Activated naive CD4-positive, alpha-beta T cell treated with anti-CD3 and anti-CD28 coated beads, Interleukin-2, amount 50 U/mL, for 16 hours (primary cell): ENCODE measurements at regions not wholly inside any gene's neighbourhood (a gene's known extent, or its start where the extent isn't known, plus 50 kb on each side); places are given as distances from the start of the nearest gene placed in this dataset.
"Not testable (repeated sequence)": the region's sequence is repeated elsewhere in the genome, so short reads cannot be mapped to it uniquely, and the experiment has no call there.

Experiments used
- DNase-seq: peaks from one replicate; pipeline ENCODE4 v3.0.0-alpha.2; 2020

DNA sequence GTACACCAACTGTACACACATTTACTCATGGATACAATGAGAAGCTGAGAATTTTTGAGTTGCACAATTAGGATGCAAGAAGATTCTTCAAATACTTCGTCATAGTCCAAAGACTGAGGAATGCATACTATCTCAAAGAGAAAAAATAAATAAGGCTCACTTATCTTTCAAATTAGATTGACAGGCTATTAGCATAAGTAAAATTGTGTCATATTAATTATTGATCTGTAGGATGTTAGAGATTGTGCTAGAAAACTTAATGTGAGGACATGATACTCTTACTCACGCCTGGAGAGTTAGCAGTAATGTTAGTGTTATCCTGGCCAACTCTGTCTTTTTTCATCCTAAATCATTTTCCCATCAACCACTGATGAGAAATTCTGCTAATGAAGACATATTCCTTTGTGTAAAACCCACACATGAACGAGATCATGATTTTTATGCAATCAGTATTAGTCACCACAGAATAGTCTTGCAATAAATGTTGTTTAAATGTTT lies 659.0 kb downstream of the LTN1 start:
- DNase-seq = no peak

DNA sequence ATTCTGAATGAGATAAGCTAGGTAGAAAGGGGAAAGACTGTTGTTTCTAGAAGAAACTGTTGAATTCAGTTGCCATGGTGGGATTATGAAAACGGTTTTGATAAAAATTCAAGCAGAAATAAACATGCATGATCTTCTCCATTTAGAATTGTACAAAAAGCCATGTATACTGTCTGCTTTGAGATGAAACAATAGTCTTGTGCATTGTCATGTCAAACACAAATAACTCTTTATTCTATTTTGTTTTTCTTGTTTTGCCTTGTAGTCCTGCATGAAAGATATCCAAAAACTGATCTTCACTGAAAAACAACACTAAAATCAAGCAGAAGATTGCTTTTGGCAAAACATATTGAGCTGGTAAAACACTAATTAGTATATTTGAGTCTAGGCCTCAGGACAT lies 659.9 kb downstream of the LTN1 start:
- DNase-seq = no peak

DNA sequence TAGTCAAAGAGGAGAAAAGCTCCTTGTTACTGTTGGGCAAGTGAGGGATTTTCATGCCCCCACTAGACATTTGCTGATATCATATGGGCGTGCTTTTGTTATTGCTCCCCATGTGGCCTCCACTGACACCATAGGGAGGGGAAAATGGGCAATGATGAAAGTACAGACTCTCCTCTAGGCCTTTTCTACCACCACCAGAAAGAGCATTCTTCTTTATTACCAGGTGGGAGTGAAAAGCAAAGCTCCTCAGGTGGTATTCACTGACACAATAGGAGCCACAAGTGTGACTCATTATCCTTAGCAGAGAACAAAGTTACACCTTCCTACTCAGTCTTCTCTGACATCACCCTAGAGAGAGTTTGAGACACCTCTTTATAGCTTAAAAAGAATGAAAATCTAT lies 667.1 kb downstream of the LTN1 start:
- no peak for DNase-seq

DNA sequence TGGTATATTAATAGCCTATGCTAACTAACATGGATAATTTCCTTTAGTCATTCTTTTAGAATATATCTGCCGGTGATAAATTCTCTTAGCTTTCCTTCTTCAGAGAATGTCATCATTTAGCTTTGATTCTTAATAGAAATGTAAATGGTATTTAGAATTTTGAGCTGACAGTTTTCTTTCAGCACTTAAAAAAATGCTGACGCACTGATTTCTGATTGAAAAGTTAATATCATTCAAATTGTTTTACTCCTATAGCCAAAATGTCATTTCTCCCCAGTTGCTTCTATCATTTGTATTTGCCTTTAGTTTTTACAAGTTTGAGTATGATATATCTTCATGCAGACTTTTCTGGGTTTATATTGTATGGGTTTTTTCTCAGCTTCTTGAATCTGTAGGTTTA lies 668.0 kb downstream of the LTN1 start:
- no peak for DNase-seq

DNA sequence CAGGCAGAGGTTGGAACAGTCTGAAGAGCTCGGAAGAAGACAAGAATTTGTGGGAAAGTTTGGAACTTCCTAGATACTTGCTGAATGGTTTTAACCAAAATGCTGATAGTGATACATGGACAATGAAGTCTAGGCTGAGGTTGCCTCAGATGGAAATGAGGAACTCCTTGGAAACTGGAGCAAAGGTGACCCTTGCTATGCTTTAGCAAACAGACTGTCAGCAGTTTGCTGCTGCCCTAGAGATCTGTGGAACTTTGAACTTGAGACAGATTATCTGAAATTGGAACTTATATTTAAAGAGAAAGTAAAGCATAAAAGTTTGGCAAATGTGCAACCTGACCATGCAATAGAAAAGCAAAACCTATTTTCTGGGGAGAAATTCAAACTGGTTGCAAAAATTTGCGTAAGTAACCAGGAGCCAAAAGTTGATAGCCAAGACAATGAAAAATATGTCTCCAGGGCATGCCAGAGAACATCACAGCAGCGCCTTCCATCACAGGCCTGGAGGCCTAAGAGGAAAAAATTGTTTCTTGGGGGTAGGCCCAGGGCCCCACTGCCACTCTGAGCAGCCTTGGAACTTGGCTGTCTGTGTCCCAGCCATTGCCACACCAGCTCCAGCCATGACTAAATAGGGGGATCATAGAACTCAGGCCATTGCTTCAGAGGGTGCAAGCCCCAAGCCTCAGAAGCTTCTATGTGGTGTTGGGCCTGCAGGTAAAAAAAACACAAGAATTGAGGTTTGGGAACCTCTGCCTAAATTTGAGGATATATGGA lies 675.3 kb downstream of the LTN1 start:
- no peak for DNase-seq

DNA sequence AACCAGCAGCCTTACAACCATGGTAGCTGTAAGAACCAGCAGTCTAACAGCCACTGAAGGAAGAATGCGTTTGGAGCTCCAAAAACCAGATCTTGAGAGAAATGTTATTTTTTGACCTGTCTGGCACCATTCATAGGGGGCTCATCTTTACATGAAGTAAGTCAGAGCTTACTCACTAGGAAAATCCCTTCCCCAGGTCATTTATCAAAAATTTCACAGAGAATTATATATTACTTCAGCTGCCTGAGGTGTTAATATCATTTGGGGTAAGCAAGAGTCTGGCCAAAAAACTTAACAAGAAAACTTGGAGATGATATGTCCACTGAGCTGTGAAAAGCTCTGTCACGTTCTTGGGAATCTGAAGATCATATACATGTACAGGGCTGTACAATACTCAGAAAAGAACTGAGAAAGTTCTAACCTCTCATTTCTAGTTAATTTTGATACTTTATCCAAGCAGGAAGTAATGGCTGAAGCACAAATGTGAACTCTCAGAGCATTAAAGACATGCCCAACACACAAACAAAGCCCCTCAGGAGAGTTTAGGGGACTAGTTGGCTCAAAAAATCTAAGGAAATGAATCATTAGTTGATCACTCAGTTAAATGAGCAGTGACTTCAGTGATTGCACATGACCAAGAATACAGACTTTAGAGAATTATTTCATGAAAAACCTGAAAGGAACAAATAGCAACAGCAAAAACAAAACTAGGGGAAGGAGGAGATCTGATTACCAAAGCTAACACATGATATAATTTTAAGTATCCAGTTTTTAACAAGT lies 681.1 kb downstream of the LTN1 start:
- no peak for DNase-seq

DNA sequence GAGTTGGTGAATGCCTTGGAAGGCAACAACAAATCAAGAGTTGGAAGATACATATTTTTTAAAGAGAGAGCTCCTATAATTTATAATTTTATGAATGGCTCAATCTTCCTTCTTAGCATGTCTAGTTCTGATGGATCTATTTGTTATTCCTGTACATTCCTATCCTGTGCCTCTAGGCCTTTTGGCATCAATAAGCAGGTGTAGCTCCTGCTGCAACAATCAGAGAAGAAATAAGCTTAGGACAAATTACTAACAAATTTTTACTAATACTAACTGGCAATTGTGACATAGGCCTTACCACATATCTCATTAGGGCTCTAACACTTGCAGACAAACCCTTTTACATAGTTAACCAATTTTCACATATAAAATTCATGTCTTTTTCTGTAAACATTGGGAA lies 682.0 kb downstream of the LTN1 start:
- no peak for DNase-seq

DNA sequence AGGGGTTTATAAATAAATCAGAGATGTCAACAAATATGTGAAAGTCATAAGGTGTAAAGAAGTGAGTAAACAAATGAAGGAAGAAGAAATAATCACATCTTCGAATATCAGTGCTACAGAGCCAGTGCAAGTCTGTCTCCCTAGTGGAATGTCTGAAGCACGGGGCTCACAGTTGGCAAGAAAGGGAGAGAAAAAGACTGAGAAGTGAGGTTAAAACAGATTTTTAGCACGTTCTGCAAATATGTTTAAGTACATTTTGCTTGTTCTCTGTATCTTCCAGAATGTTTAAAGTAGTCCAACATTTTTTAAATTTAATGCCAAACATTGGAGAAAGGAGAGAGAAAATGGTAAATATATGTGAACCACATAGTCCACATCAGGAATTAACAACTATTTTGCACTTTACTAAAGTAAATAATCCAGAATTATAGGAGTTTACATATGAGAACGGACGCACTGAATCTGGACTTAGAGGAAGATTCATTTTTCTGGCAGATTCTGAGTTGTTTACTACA lies 682.4 kb downstream of the LTN1 start:
- DNase-seq = no peak

DNA sequence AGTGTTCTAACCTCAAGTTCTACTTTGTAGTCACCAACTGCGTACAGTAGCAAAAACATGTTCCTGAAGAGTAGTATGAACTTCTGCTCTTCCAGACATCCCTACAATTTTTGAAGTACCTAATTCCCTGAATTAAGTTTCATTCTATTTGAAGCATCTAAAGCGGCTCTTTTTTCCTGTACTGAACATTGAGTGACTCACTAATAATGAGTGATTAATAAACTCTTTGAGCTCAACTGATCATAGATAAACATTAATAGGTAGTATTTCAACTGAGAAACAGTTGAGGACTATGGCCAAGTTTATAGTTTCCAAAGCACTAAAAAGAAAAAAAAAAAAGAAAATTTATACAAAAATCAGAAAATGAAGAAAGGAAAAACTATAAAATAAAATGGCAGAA lies 683.1 kb downstream of the LTN1 start:
- no peak for DNase-seq

DNA sequence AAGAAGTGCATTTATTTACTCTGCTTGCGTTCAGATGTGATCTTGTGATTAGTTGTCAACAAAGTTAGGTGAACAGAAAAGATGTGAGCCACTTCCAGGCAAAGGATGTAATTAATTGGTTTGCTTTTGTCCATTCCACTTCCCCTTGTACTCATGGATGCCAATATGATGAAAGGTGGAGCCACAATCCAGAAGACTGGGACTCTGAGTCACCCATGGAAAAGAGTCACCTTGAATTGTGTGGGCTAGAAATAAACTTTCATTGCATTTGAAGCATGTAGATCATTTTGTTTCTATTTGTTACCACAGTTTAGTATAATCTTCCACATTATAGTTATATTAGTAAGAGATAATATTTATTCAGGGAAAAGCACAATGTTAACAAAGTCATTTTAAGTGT lies 684.2 kb downstream of the LTN1 start:
- DNase-seq = no peak

DNA sequence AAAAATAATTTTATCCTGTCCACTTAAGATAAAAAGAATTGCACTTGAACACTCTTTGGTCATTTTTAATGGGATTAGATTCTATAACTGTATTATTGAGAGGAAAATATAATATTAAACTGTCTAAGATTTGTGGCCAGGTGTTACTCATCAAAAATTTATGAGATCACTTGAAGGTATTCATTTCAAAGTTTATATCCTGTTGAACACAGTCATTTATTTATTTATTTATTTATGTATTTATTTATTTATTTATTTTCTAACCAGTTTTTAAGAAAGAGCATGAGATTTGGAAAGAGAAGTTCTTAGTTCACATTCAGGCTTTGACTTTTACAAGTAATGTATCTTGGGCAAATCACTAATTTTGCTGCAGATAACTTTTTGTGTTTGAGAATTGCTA lies 692.7 kb downstream of the LTN1 start:
- no peak for DNase-seq

DNA sequence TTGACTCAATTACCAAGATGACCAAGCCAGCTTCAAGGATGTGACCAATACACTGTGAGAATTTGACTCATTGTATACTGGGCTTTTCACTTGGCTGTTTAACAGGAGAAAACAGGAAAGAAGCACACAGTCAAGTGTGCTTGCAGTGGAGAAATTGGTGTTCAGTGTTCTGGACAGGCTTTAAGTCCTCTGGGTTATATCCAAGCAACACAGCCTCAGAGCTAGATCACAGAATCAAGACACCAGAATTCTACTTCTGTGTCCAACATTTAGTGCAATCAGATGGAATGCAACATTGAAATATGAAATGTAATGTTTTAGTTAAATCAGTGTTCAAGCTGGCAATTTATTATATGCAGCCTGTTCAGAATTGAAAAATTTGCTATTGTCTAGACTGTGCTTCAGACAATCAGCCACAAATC lies 694.4 kb downstream of the LTN1 start:
- DNase-seq = no peak

DNA sequence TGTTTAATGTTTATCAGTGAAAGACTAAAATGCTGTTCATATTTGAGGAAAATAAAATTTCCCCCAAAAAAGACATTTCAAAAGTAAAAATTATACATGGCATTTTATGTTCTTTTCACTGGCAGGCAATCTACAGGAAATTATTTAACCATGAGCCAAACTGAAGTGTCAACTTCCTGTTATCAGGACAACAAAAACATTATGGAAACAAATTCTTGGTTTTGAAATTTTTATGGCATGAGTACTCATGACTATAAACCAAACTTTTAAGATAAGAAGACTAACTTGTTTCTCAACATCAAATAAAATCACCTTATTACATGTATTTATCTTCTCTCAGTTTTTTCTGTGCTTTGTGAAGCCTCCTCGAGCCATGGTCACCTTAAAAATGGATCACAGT lies 698.6 kb downstream of the LTN1 start:
- no peak for DNase-seq

DNA sequence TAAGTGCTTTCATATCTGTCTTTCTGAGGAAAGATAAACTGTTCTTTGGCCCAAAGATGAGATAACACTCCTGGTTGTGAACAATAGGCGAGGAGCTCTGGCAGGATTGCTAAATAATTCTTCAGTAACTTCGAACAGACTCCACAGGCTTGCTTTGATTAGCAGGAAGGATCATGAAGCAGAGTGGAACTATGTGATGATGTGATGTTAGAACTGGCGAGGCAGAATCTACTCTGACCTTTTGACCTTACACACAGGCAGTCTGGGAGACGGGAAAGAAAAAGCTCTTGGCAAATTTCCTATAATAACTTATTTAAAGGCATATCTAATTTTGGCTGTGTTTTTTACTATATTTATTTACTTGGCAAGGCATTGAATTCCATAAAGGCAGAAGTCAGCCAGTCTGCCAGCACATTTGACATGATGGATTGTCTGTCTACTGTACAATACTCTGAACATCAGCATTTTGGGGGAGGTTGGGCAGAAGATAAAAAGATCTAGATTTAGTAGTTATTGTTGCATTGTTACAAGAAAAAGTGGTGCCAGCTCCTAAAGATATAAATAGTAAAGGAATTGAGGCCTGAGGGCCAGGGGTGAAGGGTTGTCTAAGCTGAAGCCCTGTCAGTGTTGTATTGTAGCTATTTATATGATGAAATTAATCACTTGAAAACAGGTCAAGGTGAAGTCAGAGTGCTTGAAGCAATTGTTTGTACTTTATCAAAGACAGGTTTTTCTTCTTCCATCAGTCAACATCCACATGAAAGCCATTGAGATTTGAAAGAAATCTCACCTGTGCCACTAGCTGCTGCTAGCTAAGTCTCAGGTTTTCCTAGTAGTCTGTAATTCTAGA lies 708.8 kb downstream of the LTN1 start:
- no peak for DNase-seq

DNA sequence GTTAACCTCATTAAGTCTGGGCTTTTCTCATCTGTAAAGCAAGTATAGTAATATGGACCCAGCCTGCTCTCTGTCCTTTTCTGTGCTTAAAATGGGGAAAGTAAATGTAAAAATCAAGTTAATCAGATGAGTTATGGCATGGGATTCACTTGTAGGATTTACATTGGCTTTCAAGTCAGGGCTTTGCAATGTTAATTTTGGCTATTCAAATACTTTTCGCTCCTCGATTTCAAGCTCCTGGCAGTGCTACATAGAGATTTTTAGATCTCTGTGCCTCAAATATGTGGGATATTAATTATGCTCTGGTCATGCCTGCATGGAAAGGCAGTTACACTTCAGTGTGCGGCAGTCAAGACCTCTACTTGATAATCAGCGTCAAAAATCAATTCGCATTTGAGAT lies 709.8 kb downstream of the LTN1 start:
- no peak for DNase-seq

DNA sequence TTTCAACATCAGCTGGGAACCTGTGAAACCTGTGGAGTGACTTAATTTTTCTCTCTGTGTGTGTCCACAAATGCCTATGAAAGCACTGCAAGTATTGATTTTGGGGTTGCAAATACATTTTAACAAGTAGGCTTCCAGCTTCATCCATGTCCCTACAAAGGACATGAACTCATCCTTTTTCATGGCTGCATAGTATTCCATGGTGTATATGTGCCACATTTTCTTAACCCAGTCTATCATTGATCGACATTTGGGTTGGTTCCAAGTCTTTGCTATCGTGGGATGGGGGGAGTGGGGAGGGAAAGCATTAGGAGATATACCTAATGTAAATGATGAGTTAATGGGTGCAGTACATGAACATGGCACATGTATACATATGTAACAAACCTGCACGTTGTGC lies 711.3 kb downstream of the LTN1 start:
- not testable (repeated sequence) for DNase-seq

DNA sequence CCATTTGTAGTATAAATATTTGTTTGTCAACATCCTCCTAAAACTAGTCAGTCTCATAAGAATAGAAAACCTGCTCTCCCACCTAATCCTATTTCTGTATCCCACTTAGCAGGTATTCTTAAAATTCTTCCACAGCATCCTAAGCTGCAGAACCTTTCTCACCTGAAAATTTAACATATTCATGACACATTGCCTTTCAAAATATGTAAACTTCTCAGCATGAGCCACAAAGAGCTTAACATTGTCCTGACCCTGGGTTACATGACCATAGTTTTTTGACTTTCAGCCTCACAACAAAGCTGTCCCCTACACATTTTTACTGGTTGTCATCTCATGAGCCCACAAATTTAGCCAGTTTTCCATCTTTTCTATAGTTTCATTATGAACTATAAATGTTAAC lies 712.1 kb downstream of the LTN1 start:
- DNase-seq = no peak

DNA sequence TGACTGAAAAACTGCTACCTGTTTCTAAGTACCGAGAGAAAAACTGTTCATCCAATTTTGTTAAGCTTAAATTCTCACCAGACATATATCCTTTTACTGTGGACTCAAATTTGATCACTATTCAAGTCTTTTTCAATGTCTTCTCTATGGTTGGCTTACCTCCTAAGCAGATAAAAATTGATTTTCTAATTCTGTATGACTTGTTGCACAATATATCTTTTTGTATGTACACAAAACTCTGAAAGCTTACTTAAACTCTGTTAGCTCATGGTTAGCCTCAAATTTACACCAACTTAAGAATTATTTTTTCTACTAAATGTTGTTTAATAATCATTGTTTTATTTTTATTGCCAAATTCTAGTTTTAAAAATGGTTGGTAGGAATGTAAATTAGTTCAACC lies 715.4 kb downstream of the LTN1 start:
- no peak for DNase-seq

DNA sequence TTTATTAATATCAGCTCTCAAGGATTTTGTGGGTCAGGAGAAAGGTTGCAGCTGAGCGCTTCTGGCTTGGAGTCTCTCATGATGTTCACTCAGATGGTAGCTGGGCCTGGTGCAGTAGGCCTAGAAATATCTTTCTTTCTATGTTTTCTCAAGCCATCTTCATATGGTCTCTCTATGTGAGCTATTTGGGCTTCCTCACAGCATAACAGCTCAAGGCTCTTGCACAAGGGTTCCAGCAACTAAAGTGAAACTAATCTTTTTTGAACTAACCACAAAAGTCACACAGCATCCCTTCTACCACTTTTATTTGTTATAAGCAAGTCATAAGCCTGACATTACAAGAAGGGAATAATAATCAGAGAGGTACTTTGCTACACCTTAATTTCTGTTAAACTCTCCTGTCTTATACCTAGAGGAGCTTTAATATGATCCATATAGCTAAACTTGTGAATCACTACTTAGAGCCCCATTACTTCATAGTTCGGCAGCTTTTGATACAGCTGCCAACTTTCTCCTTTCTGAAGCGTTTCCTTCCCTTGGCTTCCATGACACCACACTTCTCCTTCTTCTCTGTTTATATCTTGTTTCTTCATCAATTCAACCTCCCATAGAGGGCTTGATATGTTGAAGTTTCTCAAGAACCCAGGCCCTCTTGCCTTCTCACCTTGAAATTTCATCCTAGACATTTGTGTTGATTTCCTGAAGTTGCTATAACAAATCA lies 720.2 kb downstream of the LTN1 start:
- no peak for DNase-seq

DNA sequence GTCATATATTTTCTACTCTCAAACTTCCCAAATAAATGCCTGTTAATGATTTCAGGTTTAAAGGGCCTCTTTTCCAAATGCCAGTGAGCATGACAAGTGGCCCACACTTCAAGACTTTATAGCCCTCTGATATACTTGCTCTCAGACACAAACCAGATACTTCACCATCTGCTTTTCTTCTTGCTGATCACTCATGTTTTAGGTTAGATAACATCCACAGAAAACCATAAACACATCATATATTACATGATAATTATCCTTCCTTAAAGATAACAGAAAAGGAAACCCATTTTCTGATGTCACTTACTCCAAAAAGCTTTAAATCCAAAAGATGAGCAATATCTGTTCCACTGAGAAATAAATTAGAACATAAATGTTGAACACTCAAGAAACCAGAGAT lies 723.5 kb downstream of the LTN1 start:
- no peak for DNase-seq

DNA sequence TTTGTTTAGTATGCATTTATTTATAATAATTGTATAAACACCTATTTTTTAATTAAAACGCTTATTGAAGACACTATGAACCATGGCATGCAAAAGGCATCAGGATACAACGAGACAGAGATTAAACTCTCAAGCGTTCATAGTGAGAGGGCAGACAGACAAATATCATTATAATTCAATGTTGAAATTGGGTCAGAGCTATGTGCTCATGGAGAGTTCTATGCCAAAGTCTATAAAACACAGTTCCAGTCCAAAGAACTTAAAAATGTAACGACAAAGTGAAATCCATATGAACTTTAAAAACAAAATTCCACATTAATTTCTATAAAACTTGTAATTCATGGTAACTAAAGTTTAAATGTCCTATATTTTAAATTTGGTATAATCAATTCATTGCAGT lies 724.0 kb downstream of the LTN1 start:
- no peak for DNase-seq

DNA sequence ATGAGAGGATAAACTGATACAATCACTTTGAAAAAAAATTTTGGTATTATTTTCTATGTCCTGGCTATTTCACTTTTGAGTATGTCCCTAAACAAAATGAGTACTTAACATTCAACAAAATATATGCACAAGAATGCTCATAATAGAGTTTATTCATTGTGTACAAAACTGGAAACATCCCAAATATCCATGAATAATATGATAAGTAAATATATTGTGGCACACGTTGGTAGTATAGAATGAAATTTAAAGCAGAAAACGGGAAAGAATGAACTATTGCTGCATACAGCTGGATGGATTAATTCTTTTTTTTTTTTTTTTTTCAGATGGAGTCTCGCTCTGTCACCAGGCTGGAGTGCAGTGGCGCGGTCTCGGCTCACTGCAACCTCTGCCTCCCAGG lies 725.2 kb downstream of the LTN1 start:
- DNase-seq = no peak

DNA sequence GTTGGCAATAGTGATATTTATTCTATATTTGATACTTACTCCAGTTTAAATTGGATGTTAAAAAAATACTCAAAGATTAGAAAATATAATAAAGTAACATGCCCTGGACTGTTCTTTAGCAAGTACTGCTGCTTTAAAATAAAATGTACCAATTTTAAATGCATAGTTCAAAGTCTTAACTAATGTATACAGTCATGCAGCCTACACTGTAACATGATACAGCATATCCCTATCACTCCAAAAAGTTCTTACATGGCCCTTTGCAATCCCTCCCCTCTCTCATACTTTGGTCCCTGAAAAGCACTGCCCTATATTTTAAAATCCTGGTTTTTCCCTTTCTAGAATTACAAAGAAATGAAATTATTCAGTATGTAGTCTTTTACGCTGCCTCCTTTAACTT lies 726.6 kb downstream of the LTN1 start:
- DNase-seq = no peak
